Lung (tissue), 11 donors: ENCODE measurements at regions not wholly inside any gene's neighbourhood (a gene's known extent, or its start where the extent isn't known, plus 50 kb on each side); places are given as distances from the start of the nearest gene placed in this dataset.

Source experiments
- ATAC-seq: fragments of 200-7000 bp; cut with Tn5 transposase; one replicate; pipeline ENCODE4 v1.9.1; 2020; ENCODE audit warnings: moderate number of reproducible peaks; ENCODE audit not compliant: insufficient read depth, low FRiP score
- DNase-seq, 3 donors: peaks; one replicate each; pipeline ENCODE4 v3.0.0-alpha.2; 2013 to 2017
- H3K27ac ChIP-seq, 2 donors: one replicate each; pipeline ENCODE4 v1.5.1; 2013; ENCODE audit warnings: mild to moderate bottlenecking in 2 of 2, moderate library complexity in 2 of 2, control low read depth in 1 of 2, inconsistent platforms in 1 of 2, low read depth in 1 of 2, low read length in 1 of 2
- H3K27me3 ChIP-seq, 3 donors: one replicate each; pipeline ENCODE4 v1.5.1; 2013; ENCODE audit warnings: low read length in 2 of 3; ENCODE audit not compliant: control insufficient read depth in 3 of 3, insufficient read depth in 3 of 3
- H3K36me3 ChIP-seq, 4 donors: one replicate each; pipeline ENCODE4 v1.5.1; 2013; ENCODE audit warnings: low read length in 4 of 4, mild to moderate bottlenecking in 1 of 4, moderate library complexity in 1 of 4; ENCODE audit not compliant: control insufficient read depth in 4 of 4, insufficient read depth in 4 of 4
- H3K4me1 ChIP-seq, 5 donors: one replicate each; pipeline ENCODE4 v1.5.1; 2013; ENCODE audit warnings: low read length in 5 of 5, mild to moderate bottlenecking in 2 of 5, moderate library complexity in 1 of 5; ENCODE audit not compliant: control insufficient read depth in 5 of 5, insufficient read depth in 5 of 5
- H3K4me3 ChIP-seq: one replicate; pipeline ENCODE4 v1.5.1; 2013; ENCODE audit warnings: mild to moderate bottlenecking, control low read depth, moderate library complexity
- H3K9ac ChIP-seq, 2 donors: one replicate each; pipeline ENCODE4 v1.5.1; 2013; ENCODE audit warnings: low read length in 2 of 2, control low read depth in 1 of 2; ENCODE audit not compliant: insufficient read depth in 1 of 2
- H3K9me3 ChIP-seq, 4 donors: one replicate each; pipeline ENCODE4 v1.5.1; 2013; ENCODE audit warnings: low read length in 3 of 4, mild to moderate bottlenecking in 1 of 4, moderate library complexity in 1 of 4; ENCODE audit not compliant: control insufficient read depth in 4 of 4, insufficient read depth in 3 of 4
- CTCF ChIP-seq: IDR thresholded peaks from 2 replicates; pipeline ENCODE4 v1.5.1; 2012; ENCODE audit warnings: mild to moderate bottlenecking; ENCODE audit errors: control extremely low read depth, extremely low read depth
- WGBS, 2 donors: extraction: QIAGEN DNeasy Blood & Tissue Kit; methylation state at CpG; one replicate each; pipeline ENCODE4 v1.1.7; 2013; 5-methylcytosine and 5-hydroxymethylcytosine counted together
- donor health status: control.
- donor health status: control.
- donor health status: Bipolar disorder and iron deficiency.
- donor health status: healthy.
- donor health status: DM: yes; HTN: yes; CAD: no.

- 49% methylated on average over 2 of the region's 2 CpGs for WGBS, 2 donors
- H3K4me1 ChIP-seq: no peaks in the 10 kb centered on the region
- H3K27ac ChIP-seq: no peak overlapping the region
- TF ChIP-seq CTCF: no peak
- DNase-seq (no peak), ATAC-seq (no peak)
- no peaks in the 10 kb centered on the region for H3K36me3 ChIP-seq
- H3K27me3 ChIP-seq: no peaks in the 10 kb centered on the region
- no peak overlapping the region for H3K4me3 ChIP-seq
- H3K9ac ChIP-seq: no peak overlapping the region
- peaks cover 0 to 7% (median 1%) of the 10 kb centered on the region in 4 donors for H3K9me3 ChIP-seq
These were observed 422.9 kb downstream of the TMEM161B start for GRCh38 chr5:87845734-87846133.

GRCh38 chr5:87844866-87845265, 423.8 kb downstream of the TMEM161B start:
- 74 to 87% methylated on average over 4 of the region's 4 CpGs for WGBS, 2 donors
- H3K27ac ChIP-seq: no peak overlapping the region
- no peak for TF ChIP-seq CTCF

GRCh38 chr5:87844449-87844848, 424.2 kb downstream of the TMEM161B start:
- ATAC-seq (no peak), DNase-seq (no peak)
- H3K4me3 ChIP-seq: no peak overlapping the region
- 86 to 88% methylated on average over 1 of the region's 1 CpG for WGBS, 2 donors
- TF ChIP-seq CTCF: no peak
- H3K4me1 ChIP-seq: no peaks in the 10 kb centered on the region
- no peaks in the 10 kb centered on the region for H3K27me3 ChIP-seq
- no peaks in the 10 kb centered on the region for H3K36me3 ChIP-seq
- no peak overlapping the region for H3K9ac ChIP-seq
- H3K27ac ChIP-seq: no peak overlapping the region
- peaks cover 0 to 10% (median 1%) of the 10 kb centered on the region in 4 donors for H3K9me3 ChIP-seq

More at GRCh38 chr5:87844866-87845265, 423.8 kb downstream of the TMEM161B start:
- H3K36me3 ChIP-seq: no peaks in the 10 kb centered on the region
- DNase-seq: no peak
- no peak overlapping the region for H3K9ac ChIP-seq
- ATAC-seq: no peak
- H3K4me3 ChIP-seq: no peak overlapping the region
- no peaks in the 10 kb centered on the region for H3K4me1 ChIP-seq
- H3K27me3 ChIP-seq: no peaks in the 10 kb centered on the region
- peaks cover 0 to 10% (median 1%) of the 10 kb centered on the region in 4 donors for H3K9me3 ChIP-seq

- no peak for ATAC-seq
- no peak for TF ChIP-seq CTCF
- Histone ChIP-seq H3K36me3 (no peaks in the 10 kb centered on the region), H3K27me3 (no peaks in the 10 kb centered on the region), H3K4me3 (no peak overlapping the region), H3K9ac (no peak overlapping the region), H3K9me3 (peaks cover 0 to 10% (median 0%) of the 10 kb centered on the region in 4 donors), H3K4me1 (no peaks in the 10 kb centered on the region), H3K27ac (no peak overlapping the region)
- 57 to 70% methylated on average over 1 of the region's 1 CpG for WGBS, 2 donors
- DNase-seq: no peak
These were observed 424.0 kb upstream of the CCNH start for GRCh38 chr5:87836696-87837095.
